Brain microvascular endothelial cell (primary cell): ENCODE measurements at regions not wholly inside any gene's neighbourhood (a gene's known extent, or its start where the extent isn't known, plus 50 kb on each side); places are given as distances from the start of the nearest gene placed in this dataset.

Experiments
- DNase-seq: peaks from one replicate; pipeline ENCODE4 v3.0.0-alpha.2; 2020
- H3K27ac ChIP-seq: fragments of 250-450 bp; sonication (Bioruptor Pico); 2 replicates; pipeline ENCODE4 v1.5.1; 2020; ENCODE audit warnings: mild to moderate bottlenecking, moderate library complexity
- H3K27me3 ChIP-seq: fragments of 250-450 bp; sonication (Bioruptor Pico); replicated peaks from 2 replicates; pipeline ENCODE4 v1.5.1; 2020; ENCODE audit warnings: mild to moderate bottlenecking
- H3K36me3 ChIP-seq: fragments of 250-450 bp; sonication (Bioruptor Pico); replicated peaks from 2 replicates; pipeline ENCODE4 v1.5.1; 2020; ENCODE audit warnings: mild to moderate bottlenecking
- H3K4me3 ChIP-seq: 2 replicates; pipeline ENCODE4 v1.5.1; 2011; ENCODE audit warnings: low read depth, mild to moderate bottlenecking, control low read depth, low read length, moderate library complexity
- in situ Hi-C: cut with HindIII; loops from 2 replicates; pipeline ENCODE4 v1.10.0; 2017; ENCODE audit warnings: low sequenced_read_pairs, low pct_ligation_motif_present
- TF ChIP-seq, protein P1 (sequence below): IDR thresholded peaks from 2 replicates; pipeline ENCODE4 v1.5.1; 2011; ENCODE audit warnings: low read depth, mild to moderate bottlenecking, moderate library complexity, low read length, control low read depth, inconsistent platforms; ENCODE audit errors: missing control alignments

DNA sequence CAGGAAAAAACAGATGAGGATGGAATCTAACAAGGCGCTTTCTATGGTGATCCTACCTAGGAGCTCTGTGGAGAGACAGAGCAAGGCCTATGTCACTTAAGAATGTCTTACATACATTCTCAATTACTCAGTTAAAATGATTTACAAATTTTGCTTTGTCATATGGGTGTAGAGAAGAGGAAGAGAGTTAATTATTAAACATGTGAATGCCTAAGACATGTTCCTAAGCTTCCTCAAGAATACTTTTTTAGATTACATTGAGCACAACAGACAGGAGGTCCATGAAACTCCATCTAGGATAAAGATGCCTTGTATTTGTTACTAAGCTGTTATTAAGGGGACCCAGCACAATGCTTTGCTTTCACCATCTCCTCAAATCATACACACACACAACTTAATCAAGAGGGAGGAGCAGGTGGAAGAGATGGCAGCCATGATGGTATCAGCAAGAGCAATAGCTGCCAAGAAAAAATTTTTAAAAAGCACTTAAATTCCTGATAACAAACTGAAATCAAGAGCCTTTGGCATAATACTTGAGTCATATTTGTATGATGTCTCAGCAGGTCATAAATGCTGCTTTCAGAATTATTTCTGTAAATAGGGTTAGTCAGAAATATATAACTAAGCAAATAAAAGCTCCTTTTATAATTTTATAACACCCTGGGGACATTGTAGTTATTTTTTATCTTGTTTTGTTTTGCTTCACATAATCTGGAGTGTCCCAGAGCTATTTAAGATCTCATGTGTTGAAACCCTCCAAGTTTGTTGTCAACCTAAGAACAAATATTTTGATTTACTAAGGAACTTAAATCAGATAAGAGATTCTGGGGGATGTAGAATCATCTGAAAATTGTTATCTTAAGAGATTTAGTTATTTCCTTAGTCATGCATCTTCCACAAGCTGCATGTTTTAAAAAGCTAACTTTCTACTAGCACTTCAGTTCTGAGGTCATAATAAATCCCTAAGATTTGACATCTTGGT, 70.0 kb upstream of the CD2AP start:
- DNase-seq: peak; percentile 3
- in situ Hi-C loops: no loop called here
- TF ChIP-seq, protein P1, sequence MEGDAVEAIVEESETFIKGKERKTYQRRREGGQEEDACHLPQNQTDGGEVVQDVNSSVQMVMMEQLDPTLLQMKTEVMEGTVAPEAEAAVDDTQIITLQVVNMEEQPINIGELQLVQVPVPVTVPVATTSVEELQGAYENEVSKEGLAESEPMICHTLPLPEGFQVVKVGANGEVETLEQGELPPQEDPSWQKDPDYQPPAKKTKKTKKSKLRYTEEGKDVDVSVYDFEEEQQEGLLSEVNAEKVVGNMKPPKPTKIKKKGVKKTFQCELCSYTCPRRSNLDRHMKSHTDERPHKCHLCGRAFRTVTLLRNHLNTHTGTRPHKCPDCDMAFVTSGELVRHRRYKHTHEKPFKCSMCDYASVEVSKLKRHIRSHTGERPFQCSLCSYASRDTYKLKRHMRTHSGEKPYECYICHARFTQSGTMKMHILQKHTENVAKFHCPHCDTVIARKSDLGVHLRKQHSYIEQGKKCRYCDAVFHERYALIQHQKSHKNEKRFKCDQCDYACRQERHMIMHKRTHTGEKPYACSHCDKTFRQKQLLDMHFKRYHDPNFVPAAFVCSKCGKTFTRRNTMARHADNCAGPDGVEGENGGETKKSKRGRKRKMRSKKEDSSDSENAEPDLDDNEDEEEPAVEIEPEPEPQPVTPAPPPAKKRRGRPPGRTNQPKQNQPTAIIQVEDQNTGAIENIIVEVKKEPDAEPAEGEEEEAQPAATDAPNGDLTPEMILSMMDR: no peak

GRCh38 chr6:47413752-47414422, 63.7 kb upstream of the CD2AP start:
- TF ChIP-seq, protein P1: peak; percentile 83
- in situ Hi-C loops: no loop called here
- no peaks in the 10 kb centered on the region for H3K27me3 ChIP-seq
- H3K36me3 ChIP-seq: no peaks in the 10 kb centered on the region
- peak; percentile 40 for DNase-seq
- H3K4me3 ChIP-seq: no peak overlapping the region
- H3K27ac ChIP-seq: peak overlapping the region; percentile 34

More for the DNA sequence above, 70.0 kb upstream of the CD2AP start:
- Histone ChIP-seq H3K4me3 (no peak overlapping the region), H3K27me3 (no peaks in the 10 kb centered on the region), H3K27ac (peak overlapping the region; percentile 28), H3K36me3 (no peaks in the 10 kb centered on the region)

DNA sequence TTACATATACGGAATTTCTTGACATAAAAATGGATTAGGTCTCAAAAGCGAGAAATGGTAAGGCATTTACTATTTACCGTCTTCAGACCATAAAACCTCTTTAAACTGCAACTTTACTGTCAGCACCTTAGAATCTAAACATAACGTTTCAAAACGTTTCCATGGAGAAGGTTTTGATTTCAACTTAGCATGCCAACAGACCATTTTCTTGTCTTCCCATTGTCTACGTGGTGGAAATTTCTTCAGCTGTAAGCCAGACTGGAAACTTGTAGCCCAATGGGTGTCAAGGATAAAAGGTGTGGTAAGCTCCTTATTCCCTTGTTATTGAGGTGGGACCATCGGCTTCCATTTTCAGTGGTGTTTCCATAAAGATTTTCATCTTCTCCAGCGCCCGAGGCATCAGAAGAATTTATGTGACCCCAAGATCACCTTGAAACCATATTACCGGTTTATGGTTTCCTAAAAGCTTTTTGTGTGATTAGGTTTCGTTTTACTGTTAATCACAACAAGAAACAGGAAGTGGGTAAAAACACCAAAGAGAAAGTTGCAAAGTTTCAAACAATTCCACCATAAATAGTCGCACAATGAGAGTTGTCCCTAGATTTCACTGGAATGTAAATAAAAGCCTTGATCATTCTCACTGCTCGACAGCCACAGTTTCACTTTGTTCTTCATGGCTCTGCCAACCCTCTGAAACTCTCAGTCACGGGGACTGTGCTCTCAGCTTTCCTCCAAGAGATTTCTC, 63.0 kb upstream of the CD2AP start:
- H3K27me3 ChIP-seq: no peaks in the 10 kb centered on the region
- peak overlapping the region; percentile 29 for H3K4me3 ChIP-seq
- DNase-seq: peak; percentile 24
- peak overlapping the region; percentile 34 for H3K27ac ChIP-seq
- no peaks in the 10 kb centered on the region for H3K36me3 ChIP-seq
- TF ChIP-seq, protein P1: no peak
- in situ Hi-C loops: no loop called here

DNA sequence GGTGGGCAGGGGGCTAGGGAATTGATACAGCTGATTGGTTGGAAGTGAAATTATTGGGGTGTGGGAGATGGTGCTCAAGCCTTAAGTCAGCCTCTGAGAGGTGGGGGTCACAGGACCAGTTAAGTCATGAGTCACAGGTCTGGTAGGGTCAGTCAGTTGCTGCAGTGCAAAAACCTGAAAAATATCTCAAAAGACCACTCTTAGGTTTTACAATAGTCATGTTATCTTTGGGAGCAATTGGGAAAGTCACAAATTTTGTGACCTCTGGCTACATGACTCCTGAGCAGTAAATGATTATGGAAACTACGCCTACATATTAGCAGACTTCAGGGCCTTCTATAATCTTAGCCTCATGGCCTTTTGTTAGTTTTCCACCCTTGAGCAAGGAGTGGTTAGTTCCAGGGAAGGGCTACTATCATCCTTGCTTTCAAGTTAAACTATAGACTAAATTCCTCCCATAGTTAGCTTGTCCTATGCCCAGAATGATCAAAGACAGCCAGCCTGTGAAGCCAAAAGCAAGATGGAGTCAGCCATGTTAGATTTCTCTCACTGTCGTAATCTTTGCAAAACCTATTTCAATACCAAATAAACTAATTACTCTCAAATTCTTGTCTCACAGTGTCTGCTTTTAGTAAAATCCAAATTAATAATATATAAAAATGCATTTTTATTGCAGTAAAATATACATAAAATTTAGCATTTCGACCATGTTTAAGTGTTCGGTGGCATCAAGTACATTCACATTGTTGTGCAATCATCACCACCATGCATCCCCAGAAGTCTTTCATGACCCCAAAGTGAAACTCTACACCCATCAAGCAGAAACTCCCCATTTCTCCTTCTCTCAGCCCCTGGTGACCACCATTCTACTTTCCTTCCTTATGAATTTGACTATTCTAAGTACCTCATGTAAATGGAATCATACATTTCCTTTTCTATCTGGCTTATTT, 60.9 kb upstream of the CD2AP start:
- Histone ChIP-seq H3K4me3 (no peak overlapping the region), H3K36me3 (no peaks in the 10 kb centered on the region), H3K27ac (no peak overlapping the region), H3K27me3 (no peaks in the 10 kb centered on the region)
- TF ChIP-seq, protein P1: no peak
- in situ Hi-C loops: no loop called here
- DNase-seq: no peak

DNA sequence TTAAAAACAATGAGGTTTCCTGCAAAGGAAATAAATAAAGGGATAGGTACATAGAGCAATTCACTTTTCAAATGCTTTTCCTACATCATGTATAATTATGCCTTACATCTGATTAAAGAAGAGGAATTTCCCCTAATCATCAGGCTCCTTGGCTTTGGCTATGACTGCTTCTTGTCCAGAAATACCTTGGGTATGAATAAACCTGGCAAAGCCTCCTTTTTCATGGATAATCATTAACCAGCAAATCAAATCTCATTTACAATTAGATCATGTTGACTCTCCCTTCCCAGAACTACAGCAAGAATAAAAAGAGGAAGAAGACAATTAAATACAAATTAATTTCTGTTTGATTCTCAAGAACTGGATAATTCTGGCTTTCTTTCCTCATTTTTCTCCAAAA, 58.0 kb upstream of the CD2AP start:
- in situ Hi-C loops: no loop called here
- Histone ChIP-seq H3K27me3 (no peaks in the 10 kb centered on the region), H3K27ac (no peak overlapping the region), H3K36me3 (no peaks in the 10 kb centered on the region), H3K4me3 (no peak overlapping the region)
- TF ChIP-seq, protein P1: no peak
- DNase-seq: no peak
